GM21576 (cell line): ENCODE measurements at regions not wholly inside any gene's neighbourhood (a gene's known extent, or its start where the extent isn't known, plus 50 kb on each side); places are given as distances from the start of the nearest gene placed in this dataset.

Source experiments
- ATAC-seq: cut with Tn5 transposase; IDR thresholded peaks from one replicate; pipeline ENCODE4 v1.9.1; 2021; ENCODE audit warnings: mild to moderate bottlenecking, moderate library complexity; ENCODE audit not compliant: unreplicated experiment

DNA sequence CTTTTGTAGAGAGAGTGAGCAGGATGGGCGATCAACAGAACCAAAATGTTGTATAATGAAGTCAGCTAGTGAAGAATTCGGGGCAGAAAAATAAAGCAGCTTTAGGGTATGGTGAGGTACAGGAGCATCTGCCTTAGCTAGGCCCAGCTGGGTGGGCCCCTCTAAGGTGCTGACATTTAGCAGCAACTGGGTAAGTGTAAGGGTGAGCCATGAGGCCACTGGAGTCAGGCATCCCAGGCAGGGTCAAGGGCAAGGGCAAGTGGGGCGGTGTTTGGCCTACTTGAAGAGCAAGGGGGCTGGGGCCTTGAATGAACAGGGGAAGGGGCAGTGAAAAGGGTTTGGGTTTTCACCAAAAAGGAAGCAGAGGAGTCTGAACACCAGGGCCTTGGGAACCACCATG, 583.6 kb downstream of the BCL11B start:
- no peak for ATAC-seq

DNA sequence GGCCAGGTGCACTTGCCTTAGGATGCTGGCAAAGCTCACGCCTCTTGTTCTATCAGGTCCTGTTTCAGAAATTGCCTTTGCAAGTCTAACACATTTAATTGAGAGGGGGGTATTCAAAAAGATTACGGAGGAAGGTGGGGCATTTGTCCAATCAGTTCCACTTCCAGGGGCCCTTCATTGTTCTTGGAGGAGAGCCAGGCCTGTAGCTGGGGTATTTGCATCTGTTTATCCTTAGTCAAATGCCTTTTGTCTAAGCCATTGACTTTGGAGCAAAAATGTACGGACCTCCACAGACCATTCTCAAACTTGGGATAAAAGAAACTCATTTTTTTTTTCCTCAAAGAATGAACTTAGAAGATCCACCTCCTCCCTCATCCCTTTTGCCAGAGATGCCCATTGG, 582.0 kb downstream of the BCL11B start:
- ATAC-seq = no peak

DNA sequence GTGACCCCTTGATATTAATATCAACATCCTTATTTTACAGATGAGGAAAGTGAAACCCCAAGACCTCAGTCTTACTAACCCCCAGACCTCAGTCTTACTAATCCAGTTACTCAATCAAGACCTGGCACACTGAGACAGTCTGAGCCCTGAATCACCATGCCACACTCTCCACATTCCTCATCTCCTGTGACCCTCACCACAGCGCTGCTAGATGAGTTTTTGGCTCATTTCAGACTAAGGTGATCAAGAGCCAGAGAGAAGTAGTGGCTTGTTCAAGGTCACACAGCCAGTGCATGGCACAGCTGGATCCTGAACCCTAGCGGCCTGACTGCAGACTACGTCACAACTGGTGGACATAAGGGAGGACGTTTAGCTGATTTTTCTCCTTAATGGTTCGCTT, 579.2 kb downstream of the BCL11B start:
- no peak for ATAC-seq

DNA sequence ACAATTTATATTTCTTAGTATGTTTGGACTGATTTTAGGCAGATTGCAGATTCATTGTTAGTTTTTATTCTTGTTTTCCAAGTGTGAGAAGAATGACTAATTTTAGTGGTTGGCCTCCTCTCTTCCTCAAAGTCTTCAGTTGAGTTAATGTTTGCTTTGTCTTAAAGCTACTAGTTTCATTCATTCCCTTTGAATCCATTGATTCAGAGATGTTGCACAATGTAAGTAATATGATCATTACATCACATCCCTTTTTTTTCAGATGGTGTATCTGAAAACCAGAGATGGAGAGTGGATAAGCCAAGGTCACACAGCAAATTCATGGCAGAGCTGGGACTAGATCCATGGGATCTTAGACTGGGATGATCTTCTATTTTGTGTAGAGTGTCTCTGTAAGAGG, 577.5 kb downstream of the BCL11B start:
- ATAC-seq = no peak

DNA sequence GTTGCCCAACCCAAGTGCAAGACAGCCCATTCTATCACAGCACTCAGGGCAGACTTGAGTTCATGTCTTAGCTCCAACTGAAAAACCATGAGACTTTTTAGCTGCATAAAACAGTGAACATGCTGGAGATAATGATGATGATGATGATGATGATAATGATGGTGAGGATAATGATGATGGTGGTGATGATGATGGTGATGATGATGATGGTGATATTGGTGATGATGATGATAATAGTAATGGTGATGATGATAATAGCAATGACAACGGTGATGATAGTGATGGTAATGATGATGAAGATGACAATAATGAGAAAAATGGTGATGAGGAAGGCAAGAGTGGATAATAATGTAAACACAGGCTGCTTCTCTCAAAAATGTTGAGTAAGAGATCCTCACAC, 576.2 kb downstream of the BCL11B start:
- ATAC-seq = no peak

DNA sequence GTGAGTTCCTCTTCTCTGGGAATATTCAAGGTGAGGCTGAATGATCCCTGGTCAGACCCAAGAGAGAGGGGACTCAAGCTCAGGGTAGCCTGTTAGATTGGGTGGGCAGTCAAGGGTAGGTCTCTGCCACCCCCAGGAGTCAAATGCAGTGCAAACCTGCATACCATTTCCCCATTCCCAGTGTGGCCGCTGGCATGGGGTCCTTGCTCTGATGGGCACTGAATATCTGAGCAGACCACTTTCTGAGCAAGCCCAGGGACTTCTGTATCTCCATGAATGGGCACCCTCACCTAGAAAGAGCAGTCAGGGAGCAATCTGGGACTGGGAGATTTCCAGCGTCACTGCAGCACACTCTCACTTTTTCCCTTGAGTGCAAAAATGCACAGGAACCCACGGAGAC, 573.7 kb downstream of the BCL11B start:
- ATAC-seq = no peak

DNA sequence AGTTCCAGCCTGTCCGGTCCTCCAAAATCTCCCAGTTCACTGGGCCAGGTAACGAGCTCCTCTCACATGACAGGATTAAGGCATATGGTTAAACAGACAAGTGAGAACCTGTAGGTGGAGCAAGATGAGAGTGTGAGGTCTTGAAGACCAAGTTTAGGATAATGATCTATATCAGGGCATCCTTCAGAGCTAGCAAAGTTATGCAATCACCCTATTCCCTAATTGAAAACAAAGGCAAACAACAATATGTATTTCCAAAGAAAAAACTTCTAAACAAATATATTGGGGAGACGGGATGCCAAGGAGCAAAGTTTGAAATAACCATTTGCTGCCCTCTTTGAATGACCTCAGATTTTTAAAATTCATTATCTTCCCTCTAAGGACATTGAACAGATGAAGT, 571.2 kb downstream of the BCL11B start:
- ATAC-seq = no peak

DNA sequence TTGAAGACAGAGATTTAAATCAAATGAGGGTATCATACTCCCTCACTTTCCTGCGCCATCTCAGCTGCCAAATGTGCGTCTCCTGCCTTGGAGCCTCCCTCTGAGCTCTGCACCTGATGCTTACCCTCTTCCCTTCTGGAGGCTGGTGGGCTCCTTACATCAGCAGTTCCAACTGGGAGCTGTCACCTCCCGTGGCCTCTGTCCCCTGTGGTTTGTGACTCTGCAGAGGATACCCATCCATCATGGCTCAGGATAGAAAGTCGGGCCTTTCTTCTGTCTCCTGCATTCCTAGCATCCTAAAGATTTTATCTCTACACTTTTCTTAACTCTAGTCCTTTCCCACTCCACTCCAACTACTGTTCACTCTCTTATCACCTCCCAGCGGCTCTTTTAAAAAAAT, 570.6 kb downstream of the BCL11B start:
- no peak for ATAC-seq

DNA sequence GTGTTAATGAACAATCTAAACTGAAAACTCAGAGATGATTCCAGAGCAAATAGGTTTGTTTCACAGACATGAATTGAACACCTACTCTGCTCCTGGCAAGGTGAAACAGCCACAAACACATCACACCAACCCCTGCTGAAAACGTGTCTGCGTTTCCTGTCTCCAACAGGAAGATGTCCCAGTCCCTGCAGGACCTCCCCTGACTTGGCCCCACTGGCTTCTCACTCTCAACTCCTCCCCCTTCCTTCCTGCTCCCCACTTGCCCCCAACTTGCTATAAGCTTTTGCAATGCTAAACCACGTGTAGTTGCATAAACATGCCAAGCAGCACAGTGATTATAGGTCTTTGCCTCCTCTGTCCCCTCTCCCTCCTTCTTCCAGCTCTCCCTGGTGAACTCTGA, 567.6 kb downstream of the BCL11B start:
- ATAC-seq = no peak

DNA sequence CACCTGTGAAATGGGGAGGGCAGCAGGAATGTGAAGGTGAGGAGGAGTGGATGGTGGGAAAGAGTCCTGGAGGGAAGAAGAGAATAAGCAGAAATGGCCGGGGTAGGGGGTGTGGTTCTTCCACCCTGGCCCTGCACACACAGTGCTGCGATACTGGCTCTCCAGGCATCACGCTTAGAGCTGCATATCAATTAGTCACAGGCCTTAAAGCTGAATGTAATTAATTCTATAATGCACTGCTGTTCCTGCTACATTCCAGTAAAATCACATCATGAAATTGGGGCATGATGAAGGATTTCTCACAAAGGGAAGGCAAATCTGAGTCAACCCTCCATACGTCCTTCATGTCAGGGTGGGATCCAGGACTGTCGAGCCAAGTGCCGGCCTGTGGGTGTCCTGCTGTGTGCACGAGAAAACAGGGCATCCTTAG, 566.1 kb downstream of the BCL11B start:
- no peak for ATAC-seq

DNA sequence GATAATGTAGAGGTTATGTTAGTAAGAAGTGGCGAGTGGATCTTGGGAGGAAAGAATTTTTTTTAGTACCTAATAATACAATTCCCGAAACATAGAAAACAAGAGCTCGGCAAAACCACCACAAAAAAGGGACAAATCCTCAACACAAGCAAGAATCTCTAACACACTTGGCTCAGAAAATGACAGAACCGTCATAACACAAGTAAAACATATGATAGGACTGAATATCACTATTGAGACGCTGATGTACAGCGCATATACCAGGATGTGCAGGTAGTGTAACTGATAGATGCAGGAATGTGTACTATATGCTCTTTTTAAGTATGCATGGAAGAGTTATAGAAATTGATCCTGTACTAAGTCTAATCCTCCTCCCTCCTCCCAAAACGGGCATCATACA, 564.5 kb downstream of the BCL11B start:
- no peak for ATAC-seq

DNA sequence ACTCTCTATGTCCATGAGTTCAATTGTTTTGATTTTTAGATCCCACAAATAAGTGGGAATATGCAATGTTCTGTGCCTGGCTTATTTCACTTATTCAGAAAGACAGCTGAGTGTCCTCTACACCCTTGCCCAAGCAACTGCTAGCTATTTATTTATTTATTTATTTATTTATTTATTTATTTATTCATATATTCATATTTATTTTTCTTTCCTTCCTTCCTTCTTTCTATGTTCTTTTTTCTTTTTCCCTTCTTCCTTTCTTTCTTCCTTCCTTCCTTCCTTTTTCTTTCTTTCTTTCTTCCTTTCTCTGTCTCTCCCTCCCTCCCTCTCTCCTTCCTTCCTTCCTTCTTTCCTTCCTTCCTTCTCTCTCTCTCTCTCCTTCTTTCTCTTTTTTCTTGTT, 563.4 kb downstream of the BCL11B start:
- ATAC-seq = no peak

DNA sequence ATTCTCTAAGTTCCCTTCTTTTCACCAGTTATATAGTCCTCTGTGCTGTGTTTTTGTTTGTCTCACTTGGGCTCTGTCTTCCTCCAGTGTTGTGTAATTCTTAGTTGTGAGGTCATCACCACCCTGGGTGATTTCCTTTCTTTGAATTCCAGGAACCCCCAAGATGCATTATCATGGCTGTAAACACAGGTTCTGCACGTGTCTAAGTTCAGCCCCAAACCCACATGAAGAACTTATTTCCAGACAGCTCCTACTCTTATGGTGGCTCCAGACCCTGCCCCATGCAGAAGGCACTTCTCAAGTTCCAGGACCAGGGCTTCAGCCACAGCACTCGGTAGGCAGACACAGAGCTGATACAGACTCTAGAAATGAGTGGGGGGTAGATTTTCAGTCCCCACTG, 560.5 kb downstream of the BCL11B start:
- no peak for ATAC-seq

DNA sequence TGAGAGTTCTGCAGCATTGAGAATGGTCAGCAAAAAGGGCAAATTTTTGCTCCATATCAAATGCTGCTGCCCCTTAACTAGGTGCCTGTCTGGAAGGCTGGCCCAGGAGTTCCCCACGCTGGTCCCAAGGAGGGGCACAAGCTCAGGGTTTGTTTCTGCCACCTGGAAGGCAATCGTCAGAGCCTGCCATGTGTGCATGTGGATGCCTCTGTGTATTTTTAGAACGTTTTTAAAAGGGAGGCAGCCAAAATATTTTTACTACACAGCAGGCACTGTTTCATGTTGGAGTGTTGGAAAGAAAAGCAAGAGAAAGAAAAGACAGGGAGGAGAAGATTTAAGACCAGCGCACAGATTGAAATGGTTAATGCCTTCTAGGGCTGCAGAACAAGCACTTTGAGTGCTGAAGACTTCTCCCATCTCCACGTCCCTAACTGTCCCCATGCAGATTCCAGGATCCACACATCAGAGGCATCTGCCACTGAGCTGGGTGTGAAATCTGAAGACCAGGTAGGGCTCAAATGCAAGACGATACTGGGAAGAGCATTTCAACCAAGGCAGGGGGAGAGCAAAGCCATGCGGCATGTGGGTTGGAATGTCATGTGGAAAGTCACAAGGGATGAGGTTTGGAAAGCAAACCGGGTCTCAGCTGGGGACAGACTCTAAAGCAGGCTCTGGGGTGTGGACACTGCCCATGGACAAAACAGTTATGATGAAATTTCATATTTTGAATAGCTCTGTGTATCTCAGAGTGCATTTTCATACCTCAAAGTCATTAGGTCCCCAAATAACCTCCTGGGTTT, 557.2 kb downstream of the BCL11B start:
- ATAC-seq = no peak

DNA sequence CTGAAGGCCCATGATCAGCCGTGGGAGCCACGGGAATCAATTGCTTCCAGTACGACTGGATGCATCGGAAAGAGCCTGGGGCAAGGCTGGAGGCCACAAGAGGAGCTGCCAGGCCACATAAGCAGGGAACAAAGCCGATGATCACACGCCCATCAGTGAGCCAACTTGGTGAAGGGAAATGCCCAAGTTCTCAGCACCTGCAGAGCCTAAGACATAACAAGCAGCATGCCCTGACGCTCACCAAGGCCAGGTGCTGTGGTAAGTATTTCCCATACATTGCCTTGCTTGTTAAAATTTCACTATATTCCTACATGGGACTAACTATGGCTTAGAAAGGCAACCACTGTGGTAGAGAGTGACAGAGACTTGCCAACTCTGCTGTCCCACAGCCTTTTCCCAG, 555.9 kb downstream of the BCL11B start:
- ATAC-seq = no peak

DNA sequence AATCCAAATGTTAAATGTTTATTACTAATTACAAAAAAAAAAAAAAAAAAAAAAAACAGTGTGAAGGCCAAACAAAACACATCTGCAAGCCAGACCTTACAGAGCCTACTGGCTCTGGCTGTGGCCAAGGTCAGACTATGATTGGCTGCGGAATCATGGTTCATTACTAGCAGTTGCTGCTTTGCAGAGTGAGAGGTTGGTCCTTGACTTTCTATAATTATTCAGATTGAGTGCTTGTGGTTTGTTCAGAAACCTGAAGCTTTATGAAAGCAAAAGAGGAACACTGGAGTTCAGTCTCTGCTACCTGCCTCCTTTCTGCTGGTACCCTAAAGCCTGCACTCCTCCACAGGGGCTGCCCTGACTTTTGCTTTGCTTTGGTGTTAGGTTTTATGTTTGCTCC, 550.9 kb downstream of the BCL11B start:
- ATAC-seq = no peak

DNA sequence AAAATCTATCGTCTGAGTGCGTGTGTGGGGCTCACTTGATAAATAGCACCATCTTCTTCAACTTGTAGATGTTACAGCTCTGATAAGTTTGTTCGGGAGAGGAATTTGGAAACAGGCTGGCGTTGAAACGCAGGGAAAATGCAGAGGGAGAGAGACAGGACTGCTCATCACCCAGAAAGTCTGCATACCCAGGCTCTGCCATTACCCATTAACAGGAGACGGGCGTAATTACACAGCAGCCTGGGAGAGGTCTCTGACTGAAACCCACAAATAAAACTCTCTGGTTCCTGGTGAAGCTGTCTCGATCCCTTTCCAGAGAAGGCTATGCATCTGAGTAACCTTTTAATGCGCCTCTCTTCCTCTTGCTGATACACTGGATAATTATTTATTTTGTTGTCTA, 547.3 kb downstream of the BCL11B start:
- ATAC-seq = no peak

DNA sequence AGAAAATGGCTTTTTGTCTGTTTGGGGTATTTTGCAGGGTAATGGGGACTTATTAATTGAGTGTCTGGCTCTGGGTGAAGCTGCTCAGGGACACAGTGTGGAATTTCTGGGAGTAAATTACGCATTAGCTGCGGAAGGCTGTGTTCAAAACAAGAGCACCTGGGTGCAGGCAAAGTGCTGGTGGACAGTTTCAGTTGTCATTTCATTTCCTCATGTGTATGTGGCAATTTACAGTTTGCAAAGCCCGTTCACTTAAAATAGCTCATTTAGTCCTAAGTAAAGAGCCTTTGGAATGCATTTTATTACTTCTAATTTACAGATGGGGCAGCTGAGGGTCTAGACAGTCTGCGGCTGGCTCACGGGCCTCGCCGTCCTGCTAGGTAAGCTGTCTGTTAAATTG, 546.8 kb downstream of the BCL11B start:
- ATAC-seq = no peak

DNA sequence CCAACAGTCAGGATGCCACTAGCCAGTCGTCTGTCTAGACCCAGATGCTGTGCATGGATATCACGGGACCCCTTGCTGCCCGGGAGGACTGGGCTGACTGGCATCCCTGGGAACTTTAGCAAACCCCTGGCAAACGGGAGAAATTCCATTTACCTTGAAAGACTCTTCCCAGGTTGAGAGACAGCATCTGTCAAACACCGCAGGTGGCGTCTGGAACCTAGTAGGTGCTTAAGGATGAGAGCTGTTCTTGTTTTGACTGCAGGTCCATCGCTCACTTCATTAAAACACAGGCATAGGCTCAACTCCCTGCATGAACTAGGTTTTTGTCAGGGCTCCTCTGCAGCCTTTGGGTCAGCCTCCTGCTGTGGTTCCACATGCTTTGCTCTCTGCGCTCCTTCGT, 546.3 kb downstream of the BCL11B start:
- no peak for ATAC-seq

DNA sequence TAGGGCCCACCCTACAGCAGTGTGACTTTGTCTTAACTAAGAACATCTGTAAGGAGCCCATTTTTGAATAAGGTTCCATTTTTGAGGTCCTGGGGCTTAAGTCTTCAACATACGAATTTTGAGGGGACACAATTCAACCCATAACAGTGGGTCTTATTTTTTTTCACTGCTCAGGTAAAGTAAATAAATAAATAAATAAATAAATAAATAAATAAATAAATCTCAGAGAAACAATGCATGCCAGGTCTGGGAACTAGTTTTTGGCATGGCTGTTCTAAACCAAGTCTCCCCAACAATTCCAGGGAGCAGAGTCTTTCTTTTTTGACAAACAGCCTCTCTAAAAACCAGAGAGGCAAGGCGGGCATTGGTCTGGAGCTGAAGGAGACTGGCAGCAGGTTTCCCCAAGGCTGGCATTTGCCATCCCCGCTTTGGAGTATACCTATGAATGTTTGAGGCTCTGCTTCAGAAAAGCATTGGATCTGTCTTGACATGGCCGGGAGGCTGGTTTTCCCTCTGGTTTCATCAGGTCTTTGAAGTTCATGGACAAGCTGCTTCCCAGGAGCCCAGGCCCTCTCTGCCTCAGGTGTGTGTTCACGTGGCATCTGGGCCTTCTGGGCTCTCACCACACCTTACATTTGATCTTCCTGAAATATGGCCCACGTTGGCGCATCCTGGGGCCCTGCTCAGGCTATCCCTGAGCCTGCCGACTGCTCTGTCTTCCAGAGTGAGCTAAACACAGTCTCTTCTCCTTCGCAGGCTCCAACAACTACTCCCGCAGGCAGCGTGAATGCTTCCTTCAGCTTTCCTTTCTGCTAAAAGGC, 545.2 kb downstream of the BCL11B start:
- no peak for ATAC-seq

DNA sequence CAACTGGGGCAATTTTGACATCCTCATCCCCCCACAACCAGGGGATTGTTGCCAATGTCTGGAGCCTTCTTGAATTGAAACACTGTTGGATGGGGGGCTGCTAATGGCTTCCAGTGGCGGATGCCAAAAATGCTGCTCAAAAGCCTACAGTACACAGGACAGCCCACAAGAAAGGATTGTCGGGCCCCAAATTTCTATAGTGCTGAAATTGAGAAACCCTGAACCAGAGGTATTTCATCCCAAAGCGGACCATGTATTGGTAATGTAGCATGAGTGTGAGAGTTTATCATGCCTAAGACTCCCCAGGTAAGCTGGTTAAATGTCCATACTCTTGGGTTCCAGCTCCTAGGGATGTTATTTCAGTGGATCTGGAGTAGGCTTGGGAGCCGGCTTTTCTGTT, 544.0 kb downstream of the BCL11B start:
- ATAC-seq = no peak

DNA sequence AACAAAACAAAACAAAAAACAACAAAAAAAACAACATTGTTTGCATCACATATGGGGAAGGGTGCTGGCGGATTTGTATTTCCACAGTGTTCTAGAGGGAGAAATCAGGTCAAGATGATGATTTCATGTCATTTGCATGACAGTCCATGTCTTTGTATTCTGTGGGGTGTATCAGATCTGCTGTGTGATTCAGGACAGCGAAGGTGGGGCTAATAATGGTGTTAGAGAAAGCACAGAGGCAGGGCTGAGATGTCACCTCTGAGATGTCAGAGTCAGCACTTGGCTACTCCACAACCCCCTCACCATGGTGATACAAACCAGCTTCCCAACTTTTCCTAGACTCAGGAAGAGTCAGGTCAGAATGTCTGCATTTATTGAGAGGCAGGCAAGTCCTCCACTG, 543.2 kb downstream of the BCL11B start:
- ATAC-seq = no peak
